Fibroblast of the conjunctiva (primary cell): ENCODE measurements at regions not wholly inside any gene's neighbourhood (a gene's known extent, or its start where the extent isn't known, plus 50 kb on each side); places are given as distances from the start of the nearest gene placed in this dataset.
A peak's percentile ranks its signal among the peaks of the same experiment; 100 is the strongest.

ENCODE experiments used
- DNase-seq: peaks from one replicate; pipeline ENCODE4 v3.0.0-alpha.2; 2010; ENCODE audit warnings: low read depth

DNA sequence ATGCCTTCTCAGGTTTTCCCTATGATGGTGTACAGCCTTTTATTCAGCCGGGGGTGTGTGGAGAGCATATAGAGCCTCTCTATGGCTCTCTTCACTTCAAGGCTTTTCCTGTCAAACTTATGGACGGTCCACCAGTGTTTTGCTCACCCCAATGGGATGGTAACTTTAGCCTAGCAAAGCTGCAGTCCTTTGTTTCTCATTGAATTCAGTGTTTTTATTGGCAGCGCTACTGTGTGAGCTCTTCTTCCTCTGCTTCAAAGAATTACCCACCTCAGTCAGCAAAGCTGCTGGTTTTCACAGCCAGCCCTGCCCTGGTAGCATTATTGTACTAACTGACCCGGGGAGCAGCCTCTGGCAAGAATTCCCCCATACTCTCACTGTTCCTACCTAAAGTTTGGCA lies 145.3 kb upstream of the RRP15 start:
- no peak for DNase-seq

DNA sequence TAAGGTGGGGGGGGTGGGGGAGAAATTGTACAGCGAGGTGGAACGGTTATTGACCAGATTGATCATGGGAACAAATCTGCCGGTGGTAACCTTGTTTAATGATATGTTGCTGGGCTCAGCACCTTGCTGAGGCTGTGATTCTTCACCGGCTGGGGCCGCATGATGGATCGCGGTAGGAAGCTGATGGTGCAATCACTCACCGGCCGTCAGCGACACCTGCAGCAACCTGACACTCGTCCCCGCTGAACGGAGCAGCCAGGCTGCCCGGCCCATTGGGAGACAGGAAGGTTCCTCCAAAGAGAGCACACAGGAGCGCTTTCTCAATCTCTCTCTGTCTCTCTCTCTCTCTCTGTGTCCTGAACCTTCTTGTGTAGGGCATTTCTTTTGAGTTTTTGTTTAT lies 128.5 kb upstream of the RRP15 start:
- no peak for DNase-seq

DNA sequence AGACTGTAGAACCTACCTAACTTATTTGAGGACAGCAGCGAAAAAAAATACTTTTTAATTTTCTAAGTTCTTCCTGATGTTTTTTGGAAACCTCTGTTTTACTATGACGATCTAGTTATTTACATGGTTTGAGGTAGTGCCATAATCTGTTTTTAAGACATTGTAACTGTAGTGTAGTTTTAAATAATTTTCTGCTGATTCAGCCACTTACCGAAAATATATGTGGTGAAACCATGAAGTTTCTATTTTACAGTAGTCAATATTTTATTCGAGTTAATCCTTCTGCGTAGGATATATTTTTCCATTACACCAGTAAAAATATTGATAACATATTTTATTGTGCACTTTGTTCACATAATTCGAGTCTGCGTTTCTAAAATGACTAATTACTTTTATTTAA lies 121.7 kb upstream of the RRP15 start:
- DNase-seq: no peak

GRCh38 chr1:218164111-218164929 lies 120.8 kb upstream of the RRP15 start:
- no peak for DNase-seq

DNA sequence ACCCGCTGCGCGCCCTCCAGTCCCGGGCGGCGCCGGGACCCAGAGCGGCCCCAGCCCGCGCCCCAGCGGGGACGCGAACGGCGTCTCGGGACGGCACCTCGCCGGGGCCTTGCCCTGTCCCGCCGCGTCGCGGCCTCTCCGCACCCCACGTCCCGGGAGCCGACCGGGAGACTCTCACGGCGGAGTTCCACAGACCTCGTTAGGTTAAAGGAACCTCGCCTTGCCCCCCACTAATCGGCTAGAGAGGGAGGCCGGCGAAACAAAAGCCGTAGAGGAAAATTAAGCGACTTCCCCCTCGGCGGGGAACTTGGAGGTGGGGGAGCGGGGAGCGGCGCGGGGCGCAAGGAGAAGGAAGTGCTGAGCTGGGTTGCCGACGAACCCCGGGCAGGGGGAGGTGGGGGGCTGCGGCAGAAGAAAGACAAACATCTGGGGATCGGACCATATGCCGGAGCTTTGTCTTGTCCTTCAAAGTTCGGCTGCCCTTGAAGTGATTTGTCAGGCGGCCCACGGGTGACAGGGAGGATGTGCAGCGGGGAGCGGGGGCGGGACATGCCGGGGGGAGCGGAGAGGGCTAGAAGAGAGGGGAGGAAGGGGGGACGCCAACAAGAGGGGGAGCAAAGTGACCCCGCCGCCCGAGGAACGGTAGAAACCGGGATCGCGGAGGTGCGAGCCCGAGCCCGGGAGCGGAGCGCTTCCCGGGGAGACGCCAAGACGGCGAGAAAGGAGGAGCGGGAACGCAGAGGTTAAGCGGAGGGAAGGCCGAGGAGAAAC lies 120.0 kb upstream of the RRP15 start:
- DNase-seq: no peak

- no peak for DNase-seq
Observed at GRCh38 chr1:218165701-218166114, 119.4 kb upstream of the RRP15 start.

- DNase-seq: no peak
Observed at GRCh38 chr1:218166268-218166945, 118.7 kb upstream of the RRP15 start.

- peak; percentile 26 for DNase-seq
Observed at GRCh38 chr1:218171302-218171893, 113.7 kb upstream of the RRP15 start.

GRCh38 chr1:218182455-218182854 lies 102.6 kb upstream of the RRP15 start:
- DNase-seq: no peak

- DNase-seq: no peak
Observed at GRCh38 chr1:218200979-218201378, 84.1 kb upstream of the RRP15 start.

DNA sequence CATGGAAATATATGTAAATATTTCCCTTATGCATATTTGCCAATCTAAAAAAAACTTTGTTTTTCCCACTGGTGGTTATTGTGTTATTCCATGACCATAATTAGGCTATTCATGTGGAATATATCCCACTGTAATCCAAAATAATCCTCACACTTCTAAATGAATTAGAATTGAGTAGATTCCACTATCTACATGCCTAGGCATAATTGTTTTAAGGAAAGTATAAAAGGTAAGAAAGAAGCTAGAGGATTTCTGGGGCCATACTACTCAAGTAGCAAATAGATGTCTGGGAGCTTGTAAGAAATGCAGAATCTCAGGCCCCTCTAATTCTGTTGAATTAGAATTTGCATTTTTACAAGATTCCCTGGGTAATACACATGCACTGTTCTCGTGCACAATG lies 83.5 kb upstream of the RRP15 start:
- DNase-seq: no peak

DNA sequence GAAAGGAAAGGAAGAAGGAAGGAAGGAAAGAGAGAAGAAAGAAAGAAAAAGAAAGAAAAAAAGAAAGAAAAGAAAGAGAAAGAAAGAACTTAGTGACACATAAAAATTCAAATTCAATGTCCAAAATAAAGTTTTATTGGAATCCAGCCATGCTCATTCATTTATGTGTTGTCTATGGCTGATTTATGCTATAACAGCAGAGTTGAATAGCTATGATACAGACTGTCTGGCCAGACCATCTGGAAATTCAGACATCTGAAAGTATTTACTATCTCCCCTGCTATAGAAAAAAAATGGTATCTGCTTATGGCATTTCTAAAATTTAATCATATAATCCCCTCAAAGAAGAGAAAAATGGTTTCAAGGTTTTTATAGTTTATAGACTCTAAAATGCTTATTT lies 79.4 kb upstream of the RRP15 start:
- no peak for DNase-seq

DNA sequence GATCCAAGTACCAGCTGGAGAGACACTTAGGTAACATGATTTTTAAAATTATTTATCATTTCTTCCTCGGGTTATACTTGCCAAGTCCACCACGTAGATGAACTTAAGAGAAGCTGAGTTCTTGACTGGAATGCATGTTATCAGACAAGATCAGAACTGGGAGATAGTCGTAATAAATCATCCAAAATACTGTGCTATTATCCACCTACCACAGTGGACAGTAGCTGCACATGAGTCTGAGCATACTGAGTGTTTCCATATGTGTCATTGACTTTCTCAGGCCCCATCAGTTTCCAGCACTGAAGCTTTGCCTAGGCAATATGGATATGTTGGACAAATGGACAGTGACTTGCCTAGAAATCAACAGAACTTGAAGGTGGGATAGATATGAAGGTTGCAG lies 77.9 kb upstream of the RRP15 start:
- no peak for DNase-seq

GRCh38 chr1:218209351-218209861 lies 75.7 kb upstream of the RRP15 start:
- peak; percentile 72 for DNase-seq

DNA sequence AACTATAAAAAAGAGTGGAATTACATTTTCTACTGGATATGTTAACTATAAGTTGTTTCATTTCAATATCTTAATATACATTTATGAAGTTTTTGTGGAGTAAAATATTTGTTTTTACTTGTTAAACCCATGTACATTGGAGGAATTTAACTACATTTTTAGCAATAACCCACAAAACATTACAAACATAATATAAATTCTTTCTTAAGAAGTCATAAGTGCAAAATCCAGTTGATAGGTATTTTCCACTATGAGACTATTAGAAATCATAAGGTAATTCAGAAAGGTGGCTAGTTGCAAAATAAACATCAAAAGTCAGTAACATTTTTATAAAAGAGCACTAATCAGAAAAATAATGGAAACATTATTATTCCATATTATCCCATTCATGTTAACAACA lies 73.9 kb upstream of the RRP15 start:
- DNase-seq: no peak

DNA sequence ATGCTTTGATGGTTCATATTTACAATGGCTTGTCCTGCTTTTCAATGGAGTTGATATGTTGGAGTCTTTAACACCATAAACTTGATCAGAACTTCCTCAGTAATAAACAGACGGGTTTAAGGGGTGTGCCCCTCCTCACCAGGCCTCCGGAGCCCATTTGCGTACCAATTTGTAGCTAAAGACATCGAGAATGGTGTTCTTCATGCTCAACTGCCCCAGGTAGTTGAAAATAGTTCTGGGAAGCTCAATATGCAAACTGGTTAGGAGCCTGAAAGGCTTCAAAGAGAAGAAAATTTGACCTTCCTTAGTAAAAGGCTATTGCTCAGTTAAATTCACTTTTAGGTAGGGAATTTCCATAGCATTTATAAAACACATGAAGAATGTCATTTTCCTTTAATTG lies 68.1 kb upstream of the RRP15 start:
- DNase-seq: no peak

- no peak for DNase-seq
Observed at GRCh38 chr1:218219460-218219859, 65.6 kb upstream of the RRP15 start.

GRCh38 chr1:218224101-218224500 lies 61.0 kb upstream of the RRP15 start:
- no peak for DNase-seq

DNA sequence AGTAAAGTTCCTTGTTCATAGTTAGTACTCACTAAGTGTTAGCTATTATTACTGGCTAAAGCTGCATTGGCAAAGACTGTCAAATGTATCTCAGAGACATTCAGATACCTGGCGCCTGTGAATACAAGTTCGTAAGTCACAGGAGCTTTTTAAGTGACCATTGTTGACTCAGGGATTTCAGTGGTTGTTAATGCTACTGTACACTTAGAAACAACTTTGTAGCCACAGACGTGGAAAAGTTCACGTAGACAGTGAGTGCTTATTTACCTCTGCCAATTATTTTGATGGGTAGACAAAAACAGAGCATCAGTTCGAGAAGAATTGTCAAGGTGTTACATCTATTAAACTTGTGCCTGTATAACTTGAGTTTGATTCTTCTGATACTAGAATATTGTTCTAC lies 59.1 kb upstream of the RRP15 start:
- DNase-seq: no peak
